ENCODE measurements at regions not wholly inside any gene's neighbourhood (a gene's known extent, or its start where the extent isn't known, plus 50 kb on each side); places are given as distances from the start of the nearest gene placed in this dataset.

GRCh38 chr4:167595898-167596297, 361.6 kb upstream of the SPOCK3 start:
- no peak overlapping the region for H3K9ac ChIP-seq (ENCODE audit: low read depth, low read length)
- H3K27ac ChIP-seq (ENCODE audit: low read depth, low read length), result no peak overlapping the region
- H3K4me3 ChIP-seq (ENCODE audit: low read length), result no peak overlapping the region
- 89% methylated on average over 3 of the region's 3 CpGs for WGBS
- H3K36me3 ChIP-seq (ENCODE audit: insufficient read depth, low read length), result no peaks in the 10 kb centered on the region
- no peaks in the 10 kb centered on the region for H3K4me1 ChIP-seq (ENCODE audit: insufficient read depth, low read length)
- H3K9me3 ChIP-seq (ENCODE audit: insufficient read depth, low read depth, low read length), result no peaks in the 10 kb centered on the region
- H3K27me3 ChIP-seq (ENCODE audit: insufficient read depth, low read length), result no peaks in the 10 kb centered on the region

- 93% methylated on average over 2 of the region's 2 CpGs for WGBS
- no peak overlapping the region for H3K27ac ChIP-seq (ENCODE audit: low read depth, low read length)
- no peaks in the 10 kb centered on the region for H3K36me3 ChIP-seq (ENCODE audit: insufficient read depth, low read length)
- H3K4me1 ChIP-seq (ENCODE audit: insufficient read depth, low read length), result no peaks in the 10 kb centered on the region
- H3K9ac ChIP-seq (ENCODE audit: low read depth, low read length), result no peak overlapping the region
- H3K4me3 ChIP-seq (ENCODE audit: low read length), result no peak overlapping the region
- H3K9me3 ChIP-seq (ENCODE audit: insufficient read depth, low read depth, low read length), result no peaks in the 10 kb centered on the region
- no peaks in the 10 kb centered on the region for H3K27me3 ChIP-seq (ENCODE audit: insufficient read depth, low read length)
Measured at GRCh38 chr4:167602157-167602556, 367.9 kb upstream of the SPOCK3 start.

GRCh38 chr4:167606551-167606950, 372.3 kb upstream of the SPOCK3 start:
- H3K27me3 ChIP-seq (ENCODE audit: insufficient read depth, low read length), result no peaks in the 10 kb centered on the region
- no peaks in the 10 kb centered on the region for H3K36me3 ChIP-seq (ENCODE audit: insufficient read depth, low read length)
- H3K9ac ChIP-seq (ENCODE audit: low read depth, low read length), result no peak overlapping the region
- no peaks in the 10 kb centered on the region for H3K4me1 ChIP-seq (ENCODE audit: insufficient read depth, low read length)
- no peak overlapping the region for H3K4me3 ChIP-seq (ENCODE audit: low read length)
- H3K9me3 ChIP-seq (ENCODE audit: insufficient read depth, low read depth, low read length), result no peaks in the 10 kb centered on the region
- 100% methylated on average over 2 of the region's 4 CpGs for whole genome bisulfite sequencing
- H3K27ac ChIP-seq (ENCODE audit: low read depth, low read length), result no peak overlapping the region

GRCh38 chr4:167613381-167613780, 379.1 kb upstream of the SPOCK3 start:
- Histone ChIP-seq H3K4me3 (ENCODE audit: low read length) (no peak overlapping the region), H3K9me3 (ENCODE audit: insufficient read depth, low read depth, low read length) (no peaks in the 10 kb centered on the region), H3K9ac (ENCODE audit: low read depth, low read length) (no peak overlapping the region), H3K4me1 (ENCODE audit: insufficient read depth, low read length) (no peaks in the 10 kb centered on the region), H3K36me3 (ENCODE audit: insufficient read depth, low read length) (no peaks in the 10 kb centered on the region), H3K27ac (ENCODE audit: low read depth, low read length) (no peak overlapping the region), H3K27me3 (ENCODE audit: insufficient read depth, low read length) (no peaks in the 10 kb centered on the region)
- WGBS, result 100% methylated on average over 2 of the region's 3 CpGs

- Histone ChIP-seq H3K27me3 (ENCODE audit: insufficient read depth, low read length) (no peaks in the 10 kb centered on the region), H3K27ac (ENCODE audit: low read depth, low read length) (no peak overlapping the region), H3K9ac (ENCODE audit: low read depth, low read length) (no peak overlapping the region), H3K9me3 (ENCODE audit: insufficient read depth, low read depth, low read length) (no peaks in the 10 kb centered on the region), H3K4me1 (ENCODE audit: insufficient read depth, low read length) (no peaks in the 10 kb centered on the region), H3K4me3 (ENCODE audit: low read length) (no peak overlapping the region), H3K36me3 (ENCODE audit: insufficient read depth, low read length) (no peaks in the 10 kb centered on the region)
- 45% methylated on average over 2 of the region's 3 CpGs for WGBS
Measured at GRCh38 chr4:167614866-167615265, 380.6 kb upstream of the SPOCK3 start.

- no CpG with 5 or more reads among the region's 1 CpG for WGBS
- no peak overlapping the region for H3K4me3 ChIP-seq (ENCODE audit: low read length)
- H3K4me1 ChIP-seq (ENCODE audit: insufficient read depth, low read length), result no peaks in the 10 kb centered on the region
Measured at GRCh38 chr4:167616476-167616875, 382.2 kb upstream of the SPOCK3 start.

GRCh38 chr4:167622481-167623240, 388.4 kb upstream of the SPOCK3 start:
- no peaks in the 10 kb centered on the region for H3K9me3 ChIP-seq (ENCODE audit: insufficient read depth, low read depth, low read length)
- H3K4me3 ChIP-seq (ENCODE audit: low read length), result no peak overlapping the region
- H3K4me1 ChIP-seq (ENCODE audit: insufficient read depth, low read length), result no peaks in the 10 kb centered on the region
- no peaks in the 10 kb centered on the region for H3K27me3 ChIP-seq (ENCODE audit: insufficient read depth, low read length)
- 62% methylated on average over 10 of the region's 10 CpGs for WGBS
- no peak overlapping the region for H3K27ac ChIP-seq (ENCODE audit: low read depth, low read length)
- H3K9ac ChIP-seq (ENCODE audit: low read depth, low read length), result no peak overlapping the region
- no peaks in the 10 kb centered on the region for H3K36me3 ChIP-seq (ENCODE audit: insufficient read depth, low read length)

More at GRCh38 chr4:167616476-167616875, 382.2 kb upstream of the SPOCK3 start:
- no peaks in the 10 kb centered on the region for H3K9me3 ChIP-seq (ENCODE audit: insufficient read depth, low read depth, low read length)
- no peaks in the 10 kb centered on the region for H3K36me3 ChIP-seq (ENCODE audit: insufficient read depth, low read length)
- no peaks in the 10 kb centered on the region for H3K27me3 ChIP-seq (ENCODE audit: insufficient read depth, low read length)
- H3K27ac ChIP-seq (ENCODE audit: low read depth, low read length), result no peak overlapping the region
- no peak overlapping the region for H3K9ac ChIP-seq (ENCODE audit: low read depth, low read length)

GRCh38 chr4:167623241-167623572, 388.9 kb upstream of the SPOCK3 start:
- 93% methylated on average over 3 of the region's 3 CpGs for WGBS
- no peak overlapping the region for H3K4me3 ChIP-seq (ENCODE audit: low read length)
- no peaks in the 10 kb centered on the region for H3K9me3 ChIP-seq (ENCODE audit: insufficient read depth, low read depth, low read length)
- no peaks in the 10 kb centered on the region for H3K4me1 ChIP-seq (ENCODE audit: insufficient read depth, low read length)
- H3K9ac ChIP-seq (ENCODE audit: low read depth, low read length), result no peak overlapping the region
- H3K36me3 ChIP-seq (ENCODE audit: insufficient read depth, low read length), result no peaks in the 10 kb centered on the region
- no peak overlapping the region for H3K27ac ChIP-seq (ENCODE audit: low read depth, low read length)
- H3K27me3 ChIP-seq (ENCODE audit: insufficient read depth, low read length), result no peaks in the 10 kb centered on the region

- WGBS, result 100% methylated on average over 2 of the region's 2 CpGs
- Histone ChIP-seq H3K9ac (ENCODE audit: low read depth, low read length) (no peak overlapping the region), H3K9me3 (ENCODE audit: insufficient read depth, low read depth, low read length) (0 out of 2 replicates have a peak, but pooled peaks cover 3% of the 10 kb centered on the region), H3K4me3 (ENCODE audit: low read length) (no peak overlapping the region), H3K4me1 (ENCODE audit: insufficient read depth, low read length) (no peaks in the 10 kb centered on the region), H3K27ac (ENCODE audit: low read depth, low read length) (no peak overlapping the region), H3K27me3 (ENCODE audit: insufficient read depth, low read length) (no peaks in the 10 kb centered on the region), H3K36me3 (ENCODE audit: insufficient read depth, low read length) (no peaks in the 10 kb centered on the region)
Measured at GRCh38 chr4:167629272-167629671, 395.0 kb upstream of the SPOCK3 start.

GRCh38 chr4:167642250-167642649, 408.0 kb upstream of the SPOCK3 start:
- Histone ChIP-seq H3K27ac (ENCODE audit: low read depth, low read length) (no peak overlapping the region), H3K9me3 (ENCODE audit: insufficient read depth, low read depth, low read length) (no peaks in the 10 kb centered on the region), H3K36me3 (ENCODE audit: insufficient read depth, low read length) (no peaks in the 10 kb centered on the region), H3K4me3 (ENCODE audit: low read length) (no peak overlapping the region), H3K9ac (ENCODE audit: low read depth, low read length) (no peak overlapping the region), H3K4me1 (ENCODE audit: insufficient read depth, low read length) (no peaks in the 10 kb centered on the region; the same call in 1 of the 2 replicates), H3K27me3 (ENCODE audit: insufficient read depth, low read length) (no peaks in the 10 kb centered on the region)
- 91% methylated on average over 2 of the region's 2 CpGs for WGBS

GRCh38 chr4:167645358-167645757, 411.1 kb upstream of the SPOCK3 start:
- no peaks in the 10 kb centered on the region for H3K27me3 ChIP-seq (ENCODE audit: insufficient read depth, low read length)
- H3K4me1 ChIP-seq (ENCODE audit: insufficient read depth, low read length), result no peaks in the 10 kb centered on the region
- H3K9ac ChIP-seq (ENCODE audit: low read depth, low read length), result no peak overlapping the region
- H3K36me3 ChIP-seq (ENCODE audit: insufficient read depth, low read length), result no peaks in the 10 kb centered on the region
- no peaks in the 10 kb centered on the region for H3K9me3 ChIP-seq (ENCODE audit: insufficient read depth, low read depth, low read length)
- no peak overlapping the region for H3K27ac ChIP-seq (ENCODE audit: low read depth, low read length)
- no peak overlapping the region for H3K4me3 ChIP-seq (ENCODE audit: low read length)

- no peak overlapping the region for H3K27ac ChIP-seq (ENCODE audit: low read depth, low read length)
- WGBS, result 90% methylated on average over 4 of the region's 4 CpGs
Measured at GRCh38 chr4:167652267-167652666, 418.0 kb upstream of the SPOCK3 start.

More at GRCh38 chr4:167652267-167652666, 418.0 kb upstream of the SPOCK3 start:
- Histone ChIP-seq H3K27me3 (ENCODE audit: insufficient read depth, low read length) (no peaks in the 10 kb centered on the region), H3K4me1 (ENCODE audit: insufficient read depth, low read length) (no peaks in the 10 kb centered on the region), H3K9me3 (ENCODE audit: insufficient read depth, low read depth, low read length) (peaks cover 21% of the 10 kb centered on the region; the same call in 1 of the 2 replicates), H3K36me3 (ENCODE audit: insufficient read depth, low read length) (no peaks in the 10 kb centered on the region), H3K9ac (ENCODE audit: low read depth, low read length) (no peak overlapping the region), H3K4me3 (ENCODE audit: low read length) (no peak overlapping the region)
